GM12878 (cell line): ENCODE measurements at regions not wholly inside any gene's neighbourhood (a gene's known extent, or its start where the extent isn't known, plus 50 kb on each side); places are given as distances from the start of the nearest gene placed in this dataset.

Experiments
- ATAC-seq: fragments of 200-7000 bp; cut with Tn5 transposase; 3 replicates; pipeline ENCODE4 v1.9.1; 2020; ENCODE audit warnings: mild to moderate bottlenecking, moderate library complexity
- BruUV-seq: library from RNA; stranded (reverse); fragments of 400-500 nt; replicated peaks from 2 replicates; lab custom pipeline; 2021; lab: Mats Ljungman, UMichigan
- CTCF ChIA-PET: fragments of 300-600 bp; sonication (Branson Sonifier 250); formaldehyde crosslinking; extraction: SDS; loops from one replicate; lab custom pipeline; 2021; ENCODE audit warnings: inconsistent platforms; lab: Yijun Ruan, JAX
- POLR2A ChIA-PET: fragments of 350-600 bp; formaldehyde crosslinking; extraction: SDS; loops from one replicate; lab custom pipeline; 2021; ENCODE audit warnings: inconsistent platforms; lab: Charles Lee
- RAD21 ChIA-PET: fragments of 300-600 bp; sonication (Branson Sonifier 250); formaldehyde crosslinking; loops from one replicate; lab custom pipeline; 2023; ENCODE audit warnings: antibody characterized with exemption; ENCODE audit not compliant: unreplicated experiment; lab: Charles Lee
- SMC1A ChIA-PET: fragments of 300-600 bp; sonication (Branson Sonifier 250); formaldehyde crosslinking; loops from one replicate; lab custom pipeline; 2023; ENCODE audit not compliant: unreplicated experiment, uncharacterized antibody; lab: Charles Lee
- DNase-seq: peaks from one replicate; pipeline ENCODE4 v3.0.0-alpha.2; 2011; ENCODE audit warnings: low read depth, low spot score
- FAIRE-seq: peaks from 3 replicates; lab custom pipeline; 2011; peaks lifted over from hg19 to GRCh38; lab: Jason Lieb, UNC
- H2AFZ ChIP-seq: 2 replicates; pipeline ENCODE4 v1.6.0; 2011; ENCODE audit warnings: low read depth, low read length, control low read depth; ENCODE audit not compliant: control insufficient read depth
- H3K27ac ChIP-seq: 2 replicates; pipeline ENCODE4 v1.5.1; 2011; ENCODE audit warnings: control low read depth; ENCODE audit not compliant: control insufficient read depth, insufficient read depth
- H3K27me3 ChIP-seq, 2 experiments: replicated peaks in 1 of 2; 2 replicates each; pipeline versions ENCODE4 v1.6.0 to v1.6.1; 2011; ENCODE audit warnings: low read length in 1 of 2; ENCODE audit not compliant: control insufficient read depth in 2 of 2, insufficient read depth in 2 of 2
- H3K36me3 ChIP-seq, 2 experiments: 2 replicates each; pipeline ENCODE4 v1.5.1; 2011; ENCODE audit warnings: low read length in 1 of 2; ENCODE audit not compliant: control insufficient read depth in 2 of 2, insufficient read depth in 2 of 2
- H3K4me1 ChIP-seq: 2 replicates; pipeline ENCODE4 v1.6.1; 2011; ENCODE audit warnings: mild to moderate bottlenecking, low read length, moderate library complexity, mixed read lengths; ENCODE audit not compliant: control insufficient read depth, insufficient read depth
- H3K4me2 ChIP-seq: 2 replicates; pipeline ENCODE4 v1.6.0; 2011; ENCODE audit warnings: control low read depth; ENCODE audit not compliant: control insufficient read depth, insufficient read depth
- H3K4me3 ChIP-seq: fragments of 200-600 bp; sonication (generic); 2 replicates; pipeline ENCODE4 v1.5.1; 2016
- H3K79me2 ChIP-seq: 2 replicates; pipeline ENCODE4 v1.6.0; 2011; ENCODE audit warnings: low read length; ENCODE audit not compliant: control insufficient read depth, insufficient read depth
- H3K9ac ChIP-seq: 2 replicates; pipeline ENCODE4 v1.8.0; 2011; ENCODE audit warnings: low read length, control low read depth, mixed read lengths; ENCODE audit not compliant: control insufficient read depth, insufficient read depth
- H3K9me3 ChIP-seq: replicated peaks from 3 replicates; pipeline ENCODE4 v1.5.1; 2011; ENCODE audit warnings: mild to moderate bottlenecking, low read length; ENCODE audit not compliant: control insufficient read depth, insufficient read depth
- H4K20me1 ChIP-seq: 2 replicates; pipeline ENCODE4 v1.6.0; 2011; ENCODE audit not compliant: control insufficient read depth, insufficient read depth
- BACH1 ChIP-seq: fragments of 450-650 bp; IDR thresholded peaks from 2 replicates; pipeline ENCODE4 v1.6.1; 2017; ENCODE audit warnings: mild to moderate bottlenecking, borderline replicate concordance
- EED ChIP-seq: sonication (generic); IDR thresholded peaks from 2 replicates; pipeline ENCODE4 v1.6.1; 2016; ENCODE audit warnings: antibody characterized with exemption, low read depth
- JUNB ChIP-seq: IDR thresholded peaks from 2 replicates; pipeline ENCODE4 v1.6.1; 2016; ENCODE audit warnings: antibody characterized with exemption, mild to moderate bottlenecking
- MTA3 ChIP-seq: IDR thresholded peaks from 2 replicates; pipeline ENCODE4 v1.6.1; 2012; ENCODE audit warnings: low read length, inconsistent platforms, borderline replicate concordance
- SUPT20H ChIP-seq: IDR thresholded peaks from 2 replicates; pipeline ENCODE4 v1.6.1; 2011; ENCODE audit warnings: low read depth, mild to moderate bottlenecking, low read length, moderate library complexity, borderline replicate concordance; ENCODE audit not compliant: control insufficient read depth
- TCF12 ChIP-seq: IDR thresholded peaks from 2 replicates; pipeline ENCODE4 v1.6.1; 2011; ENCODE audit warnings: low read depth, mild to moderate bottlenecking, low read length
- YBX1 ChIP-seq: fragments of 450-650 bp; IDR thresholded peaks from 2 replicates; pipeline ENCODE4 v1.6.1; 2016; ENCODE audit warnings: antibody characterized with exemption
- WGBS: methylation state at CpG from one replicate; pipeline ENCODE4 v1.1.6; 2016; ENCODE audit warnings: low lambda C conversion rate; ENCODE audit not compliant: insufficient replicate concordance, insufficient coverage; ENCODE audit errors: missing lambda C conversion rate; 5-methylcytosine and 5-hydroxymethylcytosine counted together
- in situ Hi-C: fragments of 300-500 bp; cut with MboI; formaldehyde crosslinking; loops from 9 replicates; pipeline ENCODE4 v1.14.3; 2018; ENCODE audit warnings: mixed read lengths
- intact Hi-C: fragments of 100-400 bp; cut with micrococcal nuclease; formaldehyde crosslinking; loops from one replicate; pipeline ENCODE4 v1.14.2; 2022; ENCODE audit not compliant: unreplicated experiment
- TF ChIP-seq, protein P1 (sequence below): fragments of 150-350 bp; IDR thresholded peaks from 2 replicates; pipeline ENCODE4 v1.6.1; 2014; ENCODE audit warnings: mild to moderate bottlenecking, low read depth, low read length

GRCh38 chr7:106369816-106370215 lies 85.0 kb upstream of the NAMPT start (continued):
- TF ChIP-seq EED (no peak), TCF12 (no peak), BACH1 (no peak), MTA3 (no peak), JUNB (no peak), SUPT20H (no peak)
- TF ChIP-seq, protein P1, sequence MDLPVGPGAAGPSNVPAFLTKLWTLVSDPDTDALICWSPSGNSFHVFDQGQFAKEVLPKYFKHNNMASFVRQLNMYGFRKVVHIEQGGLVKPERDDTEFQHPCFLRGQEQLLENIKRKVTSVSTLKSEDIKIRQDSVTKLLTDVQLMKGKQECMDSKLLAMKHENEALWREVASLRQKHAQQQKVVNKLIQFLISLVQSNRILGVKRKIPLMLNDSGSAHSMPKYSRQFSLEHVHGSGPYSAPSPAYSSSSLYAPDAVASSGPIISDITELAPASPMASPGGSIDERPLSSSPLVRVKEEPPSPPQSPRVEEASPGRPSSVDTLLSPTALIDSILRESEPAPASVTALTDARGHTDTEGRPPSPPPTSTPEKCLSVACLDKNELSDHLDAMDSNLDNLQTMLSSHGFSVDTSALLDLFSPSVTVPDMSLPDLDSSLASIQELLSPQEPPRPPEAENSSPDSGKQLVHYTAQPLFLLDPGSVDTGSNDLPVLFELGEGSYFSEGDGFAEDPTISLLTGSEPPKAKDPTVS: no peak
- TF ChIP-seq, all 136 proteins: peak for 0

- no peak overlapping the region for H3K9ac ChIP-seq
- H3K4me3 ChIP-seq: no peak overlapping the region
- H3K4me2 ChIP-seq: no peak overlapping the region
- no peaks in the 10 kb centered on the region for H3K36me3 ChIP-seq
- H3K27me3 ChIP-seq: no peaks in the 10 kb centered on the region
- SMC1A ChIA-PET: interaction anchor here (1.1 to 4.0 kb wide), 7 partner anchors 20 to 191 kb away, joined by 3 to 56 read pairs (median 5); no protein-coding TSS in a partner anchor
- DNase-seq (no peak), FAIRE-seq (no peak), ATAC-seq (no peak)
- POLR2A ChIA-PET: interaction anchor here (0.5 kb wide), 1 partner anchor 308 kb away, joined by 3 read pairs; no protein-coding TSS in a partner anchor
- no peaks in the 10 kb centered on the region for H3K4me1 ChIP-seq
- no peak overlapping the region for H3K27ac ChIP-seq
- no peak overlapping the region for H2AFZ ChIP-seq
- TF ChIP-seq YBX1: no peak
- in situ Hi-C loops (no loop called here), intact Hi-C loops (loop anchor here (5.0 kb wide), 1 partner anchor 93 kb away; no protein-coding TSS in a partner anchor)
- no peaks in the 10 kb centered on the region; the same call in 2 of the 3 replicates for H3K9me3 ChIP-seq
- WGBS: 69% methylated on average over 3 of the region's 3 CpGs
- H3K79me2 ChIP-seq: no peaks in the 10 kb centered on the region
- RAD21 ChIA-PET: interaction anchor here (1.3 to 7.0 kb wide), 2 partner anchors 93 to 191 kb away, joined by 7 to 82 read pairs; no protein-coding TSS in a partner anchor
- CTCF ChIA-PET: interaction anchor here (0.5 to 7.1 kb wide), 10 partner anchors 16 to 191 kb away, joined by 3 to 113 read pairs (median 4); partner anchors contain the start of gene NAMPT
- BruUV-seq: no TSS peak
- no peaks in the 10 kb centered on the region for H4K20me1 ChIP-seq
Observed at GRCh38 chr7:106369352-106369751, 84.6 kb upstream of the NAMPT start.
